ENCODE measurements at regions not wholly inside any gene's neighbourhood (a gene's known extent, or its start where the extent isn't known, plus 50 kb on each side); places are given as distances from the start of the nearest gene placed in this dataset.

DNA sequence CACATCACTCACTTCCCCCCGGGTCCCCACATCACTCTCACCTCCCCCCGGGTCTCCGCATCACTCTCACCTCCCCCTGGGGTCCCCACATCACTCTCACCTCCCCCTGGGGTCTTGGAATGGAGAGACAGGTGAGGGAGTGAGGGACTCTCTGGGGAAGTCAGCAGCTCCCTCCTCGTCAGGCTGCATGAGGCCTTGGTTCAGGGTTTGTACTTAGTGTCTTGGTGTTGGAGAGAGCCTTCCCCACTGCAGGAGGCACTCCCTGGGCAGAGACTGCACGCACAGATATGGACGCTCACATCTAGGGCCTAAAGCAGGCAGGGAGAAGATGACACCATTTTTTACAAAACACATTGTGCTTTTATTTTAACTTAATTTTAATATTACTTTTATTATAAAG lies 56.5 kb upstream of the IRX4 start:
- DNase-seq (ENCODE audit: low spot score): no peak

- DNase-seq (ENCODE audit: low spot score): no peak
Observed at GRCh38 chr5:1938310-1939000, 55.7 kb upstream of the IRX4 start.

GRCh38 chr5:1937590-1937989 lies 54.9 kb upstream of the IRX4 start:
- DNase-seq (ENCODE audit: low spot score): no peak

- DNase-seq (ENCODE audit: low spot score): no peak
Observed at GRCh38 chr5:1936901-1937300, 54.2 kb upstream of the IRX4 start.

- no peak for DNase-seq (ENCODE audit: low spot score)
Observed at GRCh38 chr5:1936413-1936812, 53.7 kb upstream of the IRX4 start.

DNA sequence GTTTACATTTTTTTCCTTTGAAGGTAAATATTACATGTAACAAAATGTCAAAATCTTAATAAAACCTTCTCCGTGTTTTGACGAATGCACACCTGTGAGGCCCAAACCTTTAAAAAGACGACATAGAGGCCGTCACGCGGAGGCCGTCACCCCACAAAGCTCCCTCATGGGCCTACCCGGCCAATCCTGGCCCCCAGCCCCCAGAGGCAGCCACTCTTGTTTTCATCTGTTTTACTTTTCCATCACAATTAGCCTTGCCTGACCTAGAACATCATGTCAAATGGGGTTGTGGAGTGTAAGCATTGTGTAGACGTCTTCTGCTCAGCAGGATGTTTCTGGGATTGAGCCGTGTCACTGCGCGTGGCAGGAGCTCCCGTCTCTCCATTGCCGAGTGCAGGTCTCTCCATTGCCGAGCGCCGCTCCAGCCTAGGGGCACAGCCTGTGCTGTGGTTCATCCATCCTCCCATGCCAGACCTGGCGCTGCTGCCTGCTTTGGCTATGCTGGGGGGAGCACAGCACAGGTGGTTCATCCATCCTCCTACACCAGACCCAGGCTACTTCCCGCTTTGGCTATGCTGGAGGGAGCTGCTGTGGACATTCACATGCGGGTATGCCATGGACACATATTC lies 52.2 kb upstream of the IRX4 start:
- no peak for DNase-seq (ENCODE audit: low spot score)

DNA sequence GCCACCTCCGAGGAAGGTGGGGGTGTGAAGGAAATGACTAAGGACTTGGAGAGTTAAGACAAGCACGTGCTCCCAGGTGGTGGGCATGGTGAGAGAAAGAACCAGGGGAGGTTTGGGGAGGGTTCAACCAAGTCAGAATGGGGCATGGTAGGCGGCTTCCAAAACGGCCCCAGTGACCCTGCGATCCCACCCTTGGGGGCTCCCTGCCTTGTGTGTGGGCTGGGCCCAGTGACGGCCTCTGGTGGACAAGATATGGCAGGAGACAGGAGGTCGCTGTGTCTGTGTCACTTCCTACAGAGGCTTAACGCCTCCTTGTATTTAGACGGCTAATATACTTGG lies 51.3 kb upstream of the IRX4 start:
- no peak for DNase-seq (ENCODE audit: low spot score)

DNA sequence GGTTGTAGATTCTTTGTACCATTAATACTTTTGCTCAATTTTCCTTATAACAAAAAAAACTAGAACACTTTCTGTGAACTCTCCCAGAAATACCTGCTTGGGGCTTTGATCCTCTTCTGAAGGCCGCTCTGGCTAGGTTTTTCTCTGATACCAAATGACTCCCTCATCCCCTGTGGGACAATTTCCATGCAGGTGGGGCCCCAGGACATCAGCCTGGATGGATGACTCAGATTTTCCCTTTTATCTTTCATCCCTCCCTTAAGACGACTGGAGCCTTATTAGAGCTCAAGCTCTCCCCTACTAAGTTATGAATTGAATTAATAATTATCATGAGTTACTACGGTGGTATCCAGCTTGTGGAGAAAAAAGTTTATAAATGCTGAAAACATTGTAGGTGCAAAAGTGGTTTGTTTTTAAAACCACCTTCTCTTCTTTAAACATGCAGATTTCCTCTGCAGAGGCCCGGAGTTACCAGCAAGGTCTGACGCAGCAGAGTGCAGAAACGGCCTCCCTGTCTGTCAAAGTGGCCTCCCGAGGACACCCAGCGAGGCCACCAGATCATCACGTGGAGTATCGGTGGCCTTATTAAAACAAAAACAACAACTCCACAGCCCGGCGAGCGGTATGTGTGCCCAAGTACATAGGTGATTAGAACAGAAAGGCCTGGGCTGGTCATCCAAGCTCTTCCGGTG lies 50.8 kb upstream of the IRX4 start:
- DNase-seq (ENCODE audit: low spot score): no peak

Data from ureter (tissue), 1 donor.